Adrenal gland (tissue), 5 donors: ENCODE measurements at regions not wholly inside any gene's neighbourhood (a gene's known extent, or its start where the extent isn't known, plus 50 kb on each side); places are given as distances from the start of the nearest gene placed in this dataset.

Experiments
- POLR2A ChIP-seq, 2 donors: fragments of 450-650 bp; IDR thresholded peaks; one replicate each; pipeline ENCODE4 v1.6.1; 2017; ENCODE audit warnings: antibody characterized with exemption in 2 of 2, mild to moderate bottlenecking in 2 of 2, moderate library complexity in 1 of 2
- TF ChIP-seq, protein P1 (sequence below), 6 experiments: fragments of 450-650 bp in 4 of 6; fragments of 200-600 bp in 2 of 6; sonication (generic) in 1 of 6; IDR thresholded peaks; 1 replicate in 5 of 6; 2 replicates in 1 of 6; pipeline versions ENCODE4 v1.5.1 to v1.8.0; 2016 to 2021; ENCODE audit warnings: antibody characterized with exemption in 6 of 6, mild to moderate bottlenecking in 2 of 6, moderate library complexity in 1 of 6
- donor health status: DM: no; HTN: no; CAD: no.

GRCh38 chr13:48176781-48177180 lies 56.2 kb upstream of the ITM2B start:
- TF ChIP-seq, protein P1, sequence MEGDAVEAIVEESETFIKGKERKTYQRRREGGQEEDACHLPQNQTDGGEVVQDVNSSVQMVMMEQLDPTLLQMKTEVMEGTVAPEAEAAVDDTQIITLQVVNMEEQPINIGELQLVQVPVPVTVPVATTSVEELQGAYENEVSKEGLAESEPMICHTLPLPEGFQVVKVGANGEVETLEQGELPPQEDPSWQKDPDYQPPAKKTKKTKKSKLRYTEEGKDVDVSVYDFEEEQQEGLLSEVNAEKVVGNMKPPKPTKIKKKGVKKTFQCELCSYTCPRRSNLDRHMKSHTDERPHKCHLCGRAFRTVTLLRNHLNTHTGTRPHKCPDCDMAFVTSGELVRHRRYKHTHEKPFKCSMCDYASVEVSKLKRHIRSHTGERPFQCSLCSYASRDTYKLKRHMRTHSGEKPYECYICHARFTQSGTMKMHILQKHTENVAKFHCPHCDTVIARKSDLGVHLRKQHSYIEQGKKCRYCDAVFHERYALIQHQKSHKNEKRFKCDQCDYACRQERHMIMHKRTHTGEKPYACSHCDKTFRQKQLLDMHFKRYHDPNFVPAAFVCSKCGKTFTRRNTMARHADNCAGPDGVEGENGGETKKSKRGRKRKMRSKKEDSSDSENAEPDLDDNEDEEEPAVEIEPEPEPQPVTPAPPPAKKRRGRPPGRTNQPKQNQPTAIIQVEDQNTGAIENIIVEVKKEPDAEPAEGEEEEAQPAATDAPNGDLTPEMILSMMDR (IDR thresholded peaks at IDR 0.05) = no peak
- no peak for TF ChIP-seq POLR2A (IDR thresholded peaks at IDR 0.05)
